ENCODE measurements at regions not wholly inside any gene's neighbourhood (a gene's known extent, or its start where the extent isn't known, plus 50 kb on each side); places are given as distances from the start of the nearest gene placed in this dataset.

- TF ChIP-seq, protein P1, sequence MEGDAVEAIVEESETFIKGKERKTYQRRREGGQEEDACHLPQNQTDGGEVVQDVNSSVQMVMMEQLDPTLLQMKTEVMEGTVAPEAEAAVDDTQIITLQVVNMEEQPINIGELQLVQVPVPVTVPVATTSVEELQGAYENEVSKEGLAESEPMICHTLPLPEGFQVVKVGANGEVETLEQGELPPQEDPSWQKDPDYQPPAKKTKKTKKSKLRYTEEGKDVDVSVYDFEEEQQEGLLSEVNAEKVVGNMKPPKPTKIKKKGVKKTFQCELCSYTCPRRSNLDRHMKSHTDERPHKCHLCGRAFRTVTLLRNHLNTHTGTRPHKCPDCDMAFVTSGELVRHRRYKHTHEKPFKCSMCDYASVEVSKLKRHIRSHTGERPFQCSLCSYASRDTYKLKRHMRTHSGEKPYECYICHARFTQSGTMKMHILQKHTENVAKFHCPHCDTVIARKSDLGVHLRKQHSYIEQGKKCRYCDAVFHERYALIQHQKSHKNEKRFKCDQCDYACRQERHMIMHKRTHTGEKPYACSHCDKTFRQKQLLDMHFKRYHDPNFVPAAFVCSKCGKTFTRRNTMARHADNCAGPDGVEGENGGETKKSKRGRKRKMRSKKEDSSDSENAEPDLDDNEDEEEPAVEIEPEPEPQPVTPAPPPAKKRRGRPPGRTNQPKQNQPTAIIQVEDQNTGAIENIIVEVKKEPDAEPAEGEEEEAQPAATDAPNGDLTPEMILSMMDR (IDR thresholded peaks at IDR 0.05; ENCODE audit: unreplicated experiment): no peak
- no peak overlapping the region for H3K27ac Mint-ChIP-seq
- no peaks in the 10 kb centered on the region for H3K27me3 Mint-ChIP-seq (ENCODE audit: low read depth)
- H3K4me3 Mint-ChIP-seq: no peak overlapping the region
- H3K9me3 Mint-ChIP-seq: no peaks in the 10 kb centered on the region
- H3K4me1 Mint-ChIP-seq: no peaks in the 10 kb centered on the region
- no peak for DNase-seq (ENCODE audit: low spot score in 2 of 2, unreplicated experiment in 2 of 2)
- no peaks in the 10 kb centered on the region for H3K36me3 Mint-ChIP-seq
Observed at GRCh38 chr4:188242041-188242440, 102.8 kb downstream of the TRIML1 start.

GRCh38 chr4:188245651-188246050 is 106.4 kb downstream of the TRIML1 start:
- no peaks in the 10 kb centered on the region for H3K4me1 Mint-ChIP-seq
- H3K27me3 Mint-ChIP-seq (ENCODE audit: low read depth): no peaks in the 10 kb centered on the region
- peaks cover 4% of the 10 kb centered on the region for H3K9me3 Mint-ChIP-seq
- no peaks in the 10 kb centered on the region for H3K36me3 Mint-ChIP-seq
- DNase-seq (ENCODE audit: low spot score in 2 of 2, unreplicated experiment in 2 of 2): no peak
- H3K4me3 Mint-ChIP-seq: no peak overlapping the region
- TF ChIP-seq, protein P1 (IDR thresholded peaks at IDR 0.05; ENCODE audit: unreplicated experiment): no peak
- no peak overlapping the region for H3K27ac Mint-ChIP-seq

GRCh38 chr4:188246488-188246887 is 107.2 kb downstream of the TRIML1 start:
- TF ChIP-seq, protein P1 (IDR thresholded peaks at IDR 0.05; ENCODE audit: unreplicated experiment): no peak
- no peak overlapping the region for H3K27ac Mint-ChIP-seq
- H3K4me3 Mint-ChIP-seq: no peak overlapping the region
- peaks cover 11% of the 10 kb centered on the region for H3K9me3 Mint-ChIP-seq
- H3K4me1 Mint-ChIP-seq: no peaks in the 10 kb centered on the region
- no peaks in the 10 kb centered on the region for H3K27me3 Mint-ChIP-seq (ENCODE audit: low read depth)
- no peak for DNase-seq (ENCODE audit: low spot score in 2 of 2, unreplicated experiment in 2 of 2)
- H3K36me3 Mint-ChIP-seq: no peaks in the 10 kb centered on the region

- no peak for DNase-seq (ENCODE audit: low spot score in 2 of 2, unreplicated experiment in 2 of 2)
Observed at GRCh38 chr4:188254211-188254610, 115.0 kb downstream of the TRIML1 start.

DNA sequence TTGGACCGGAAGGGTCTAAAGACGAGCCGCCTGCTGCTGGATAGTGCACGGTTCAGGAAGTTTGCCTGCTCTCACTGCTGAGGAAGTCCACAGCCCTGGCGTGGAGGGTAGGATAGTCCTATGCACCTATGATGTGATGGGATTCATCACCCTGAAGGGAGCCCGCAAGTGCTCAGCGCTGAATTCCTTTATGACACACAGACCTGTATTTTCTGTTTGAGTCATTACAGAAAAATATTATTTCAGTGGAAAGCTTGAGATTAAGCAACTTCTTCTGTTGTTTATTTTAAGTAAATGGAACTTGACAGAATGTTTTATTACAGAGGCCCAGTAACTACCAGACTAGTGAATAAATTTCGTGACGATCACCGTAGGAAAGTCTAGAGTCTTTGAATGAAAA is 123.2 kb downstream of the TRIML1 start:
- Mint-ChIP-seq H3K27me3 (ENCODE audit: low read depth) (no peaks in the 10 kb centered on the region), H3K9me3 (peaks cover 10% of the 10 kb centered on the region), H3K4me3 (no peak overlapping the region), H3K36me3 (no peaks in the 10 kb centered on the region), H3K4me1 (peaks cover 12% of the 10 kb centered on the region), H3K27ac (peak overlapping the region; percentile 2)
- TF ChIP-seq, protein P1 (IDR thresholded peaks at IDR 0.05; ENCODE audit: unreplicated experiment): no peak
- DNase-seq (ENCODE audit: low spot score in 2 of 2, unreplicated experiment in 2 of 2): no peak

More at GRCh38 chr4:188254211-188254610, 115.0 kb downstream of the TRIML1 start:
- H3K4me3 Mint-ChIP-seq: no peak overlapping the region
- TF ChIP-seq, protein P1 (IDR thresholded peaks at IDR 0.05; ENCODE audit: unreplicated experiment): no peak
- H3K27ac Mint-ChIP-seq: no peak overlapping the region
- no peaks in the 10 kb centered on the region for H3K36me3 Mint-ChIP-seq
- peaks cover 2% of the 10 kb centered on the region for H3K4me1 Mint-ChIP-seq
- no peaks in the 10 kb centered on the region for H3K27me3 Mint-ChIP-seq (ENCODE audit: low read depth)
- H3K9me3 Mint-ChIP-seq: peaks cover 8% of the 10 kb centered on the region

DNA sequence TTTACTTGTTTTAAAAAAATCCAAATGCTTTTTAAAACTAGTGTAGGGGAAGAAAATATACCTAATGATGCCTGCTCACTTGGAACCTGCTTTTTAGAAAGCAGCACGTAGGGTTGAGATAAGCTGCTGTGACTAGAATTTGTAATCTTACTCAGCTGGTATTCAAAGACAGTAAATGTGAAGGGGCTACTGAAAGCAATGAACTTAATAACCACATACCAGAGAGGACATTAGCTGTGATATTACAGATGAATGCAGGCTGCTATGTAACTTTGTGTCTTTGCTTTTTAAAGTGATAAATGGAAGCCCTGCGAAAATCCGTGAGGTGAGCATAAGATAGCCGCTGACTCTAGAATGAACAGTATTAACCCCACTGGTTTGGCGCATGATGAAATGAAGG is 124.1 kb downstream of the TRIML1 start:
- TF ChIP-seq, protein P1 (IDR thresholded peaks at IDR 0.05; ENCODE audit: unreplicated experiment): no peak
- no peak overlapping the region for H3K27ac Mint-ChIP-seq
- no peak overlapping the region for H3K4me3 Mint-ChIP-seq
- peaks cover 10% of the 10 kb centered on the region for H3K9me3 Mint-ChIP-seq
- no peaks in the 10 kb centered on the region for H3K36me3 Mint-ChIP-seq
- H3K27me3 Mint-ChIP-seq (ENCODE audit: low read depth): no peaks in the 10 kb centered on the region
- H3K4me1 Mint-ChIP-seq: peaks cover 12% of the 10 kb centered on the region
- DNase-seq (ENCODE audit: low spot score in 2 of 2, unreplicated experiment in 2 of 2): no peak
